CD14-positive monocyte (primary cell): ENCODE measurements at regions not wholly inside any gene's neighbourhood (a gene's known extent, or its start where the extent isn't known, plus 50 kb on each side); places are given as distances from the start of the nearest gene placed in this dataset.

Source experiments
- DNase-seq, 3 donors: peaks; one replicate each; pipeline ENCODE4 v3.0.0-alpha.2; 2011 to 2022
- H2AFZ ChIP-seq: 2 replicates; pipeline ENCODE4 v1.6.0; 2012; ENCODE audit warnings: mild to moderate bottlenecking, low read depth, low read length, inconsistent platforms; ENCODE audit not compliant: insufficient read depth, poor library complexity, severe bottlenecking
- H3K27ac ChIP-seq, 2 donors: 1 replicate in 1 of 2; 2 replicates in 1 of 2; pipeline ENCODE4 v1.5.1; 2012 to 2013; ENCODE audit warnings: low read length in 2 of 2, control low read depth in 1 of 2, inconsistent platforms in 1 of 2, low read depth in 1 of 2, mild to moderate bottlenecking in 1 of 2
- H3K27me3 ChIP-seq, 2 donors: one replicate each; pipeline versions ENCODE4 v1.6.0 to v1.6.1; 2011 to 2013; ENCODE audit warnings: low read length in 2 of 2; ENCODE audit not compliant: control insufficient read depth in 2 of 2, insufficient read depth in 2 of 2
- H3K36me3 ChIP-seq, 2 donors: replicated peaks in 1 of 2; 1 replicate in 1 of 2; 2 replicates in 1 of 2; pipeline versions ENCODE4 v1.5.1 to v1.6.1; 2012 to 2013; ENCODE audit warnings: low read length in 2 of 2, control low read depth in 1 of 2, inconsistent platforms in 1 of 2, mild to moderate bottlenecking in 1 of 2; ENCODE audit not compliant: insufficient read depth in 2 of 2, control insufficient read depth in 1 of 2
- H3K4me1 ChIP-seq, 2 donors: 1 replicate in 1 of 2; 2 replicates in 1 of 2; pipeline versions ENCODE4 v1.5.1 to v1.6.1; 2012 to 2013; ENCODE audit warnings: low read length in 2 of 2, control low read depth in 1 of 2, inconsistent platforms in 1 of 2, mild to moderate bottlenecking in 1 of 2, moderate library complexity in 1 of 2; ENCODE audit not compliant: insufficient read depth in 2 of 2, control insufficient read depth in 1 of 2
- H3K4me2 ChIP-seq: replicated peaks from 2 replicates; pipeline ENCODE3; 2012; ENCODE audit warnings: low read length, moderate library complexity, mild to moderate bottlenecking; ENCODE audit not compliant: poor library complexity, severe bottlenecking; ENCODE audit errors: extremely low read depth
- H3K4me3 ChIP-seq, 3 experiments: fragments of 200-600 bp in 1 of 3; sonication (generic) in 1 of 3; replicated peaks in 1 of 3; 1 replicate in 2 of 3; 2 replicates in 1 of 3; pipeline ENCODE4 v1.5.1; 2011 to 2013; ENCODE audit warnings: low read length in 3 of 3, mild to moderate bottlenecking in 3 of 3, control low read depth in 2 of 3, low read depth in 2 of 3, inconsistent platforms in 1 of 3, moderate library complexity in 1 of 3
- H3K79me2 ChIP-seq: 2 replicates; pipeline ENCODE4 v1.6.0; 2012; ENCODE audit warnings: mild to moderate bottlenecking, control low read depth, inconsistent platforms, low read length, moderate library complexity; ENCODE audit not compliant: insufficient read depth
- H3K9ac ChIP-seq: 2 replicates; pipeline ENCODE4 v1.6.0; 2017; ENCODE audit warnings: low read length, mild to moderate bottlenecking; ENCODE audit not compliant: insufficient read depth, poor library complexity, severe bottlenecking
- H3K9me3 ChIP-seq, 2 donors: replicated peaks in 1 of 2; 1 replicate in 1 of 2; 2 replicates in 1 of 2; pipeline versions ENCODE4 v1.5.1 to v1.6.1; 2012 to 2013; ENCODE audit warnings: low read length in 2 of 2, control low read depth in 1 of 2; ENCODE audit not compliant: control insufficient read depth in 1 of 2, insufficient read depth in 1 of 2
- H4K20me1 ChIP-seq: 2 replicates; pipeline ENCODE4 v1.6.0; 2012; ENCODE audit warnings: mild to moderate bottlenecking, low read length, control low read depth, moderate library complexity; ENCODE audit not compliant: insufficient read depth
- H3K27ac Mint-ChIP-seq, 7 donors: one replicate each; pipeline ENCODE4 v1.8.0; 2020; ENCODE audit warnings: mild to moderate bottlenecking in 7 of 7, mixed read lengths in 7 of 7, moderate library complexity in 6 of 7, inconsistent platforms in 2 of 7
- H3K27me3 Mint-ChIP-seq, 3 donors: one replicate each; pipeline ENCODE4 v1.8.0; 2021 to 2022; ENCODE audit warnings: low read depth in 3 of 3, mild to moderate bottlenecking in 3 of 3, mixed read lengths in 3 of 3, moderate library complexity in 3 of 3, inconsistent platforms in 1 of 3
- H3K36me3 Mint-ChIP-seq, 2 donors: one replicate each; pipeline ENCODE4 v1.8.0; 2020; ENCODE audit warnings: mixed read lengths in 2 of 2, inconsistent platforms in 1 of 2, mild to moderate bottlenecking in 1 of 2
- H3K4me1 Mint-ChIP-seq: one replicate; pipeline ENCODE4 v1.8.0; 2020; ENCODE audit warnings: mild to moderate bottlenecking, mixed read lengths
- H3K4me3 Mint-ChIP-seq, 2 donors: one replicate each; pipeline ENCODE4 v1.8.0; 2020; ENCODE audit warnings: mild to moderate bottlenecking in 2 of 2, mixed read lengths in 2 of 2, moderate library complexity in 1 of 2
- H3K9me3 Mint-ChIP-seq, 7 donors: one replicate each; pipeline ENCODE4 v1.8.0; 2020 to 2022; ENCODE audit warnings: mixed read lengths in 7 of 7, mild to moderate bottlenecking in 6 of 7, moderate library complexity in 6 of 7, inconsistent platforms in 2 of 7
- CTCF ChIP-seq: fragments of 200-600 bp; IDR thresholded peaks from one replicate; pipeline ENCODE4 v1.8.0; 2022; ENCODE audit warnings: antibody characterized with exemption, mild to moderate bottlenecking
- WGBS: methylation state at CpG from one replicate; pipeline ENCODE4 v1.1.5; 2013; ENCODE audit warnings: missing lambda C conversion rate; ENCODE audit not compliant: insufficient coverage; 5-methylcytosine and 5-hydroxymethylcytosine counted together
- intact Hi-C, 2 donors: fragments of 100-400 bp; cut with micrococcal nuclease; formaldehyde crosslinking; loops; one replicate each; pipeline versions ENCODE4 v1.15.0 to v1.15.1; 2023

- TF ChIP-seq CTCF: no peak
- Histone ChIP-seq H3K36me3 (no peaks in the 10 kb centered on the region), H3K79me2 (no peaks in the 10 kb centered on the region), H3K9ac (no peak overlapping the region), H3K27me3 (no peaks in the 10 kb centered on the region), H4K20me1 (no peaks in the 10 kb centered on the region), H3K9me3 (no peaks in the 10 kb centered on the region), H2AFZ (no peak overlapping the region), H3K27ac (no peak overlapping the region), H3K4me1 (no peaks in the 10 kb centered on the region), H3K4me2 (no peak overlapping the region), H3K4me3 (no peak overlapping the region)
- intact Hi-C loops: no loop called here
- peaks cover 2 to 9% (median 4%) of the 10 kb centered on the region in 3 donors for H3K27me3 Mint-ChIP-seq
- WGBS: no CpG with 5 or more reads among the region's 3 CpGs
- no peak overlapping the region for H3K27ac Mint-ChIP-seq
- DNase-seq: no peak
- H3K36me3 Mint-ChIP-seq: no peaks in the 10 kb centered on the region
- no peak overlapping the region for H3K4me3 Mint-ChIP-seq
- H3K4me1 Mint-ChIP-seq: no peaks in the 10 kb centered on the region
- H3K9me3 Mint-ChIP-seq: peaks cover 0 to 3% (median 0%) of the 10 kb centered on the region in 7 donors
These were observed 88.7 kb downstream of the TENT5C start for GRCh38 chr1:117694543-117694942.

GRCh38 chr1:117695796-117696490 lies 90.1 kb downstream of the TENT5C start:
- Histone ChIP-seq H3K79me2 (no peaks in the 10 kb centered on the region), H3K27ac (no peak overlapping the region), H3K4me3 (no peak overlapping the region), H3K9me3 (no peaks in the 10 kb centered on the region), H3K4me1 (no peaks in the 10 kb centered on the region), H3K36me3 (no peaks in the 10 kb centered on the region), H3K9ac (no peak overlapping the region), H4K20me1 (no peaks in the 10 kb centered on the region), H2AFZ (no peak overlapping the region), H3K27me3 (no peaks in the 10 kb centered on the region), H3K4me2 (no peak overlapping the region)
- no peaks in the 10 kb centered on the region for H3K36me3 Mint-ChIP-seq
- TF ChIP-seq CTCF: no peak
- H3K4me3 Mint-ChIP-seq: no peak overlapping the region
- DNase-seq: no peak
- no peaks in the 10 kb centered on the region for H3K4me1 Mint-ChIP-seq
- 76% methylated on average over 5 of the region's 9 CpGs for WGBS
- peaks cover 0 to 3% (median 0%) of the 10 kb centered on the region in 7 donors for H3K9me3 Mint-ChIP-seq
- no peak overlapping the region for H3K27ac Mint-ChIP-seq
- intact Hi-C loops: no loop called here
- peaks cover 2 to 8% (median 4%) of the 10 kb centered on the region in 3 donors for H3K27me3 Mint-ChIP-seq
